ENCODE measurements at regions not wholly inside any gene's neighbourhood (a gene's known extent, or its start where the extent isn't known, plus 50 kb on each side); places are given as distances from the start of the nearest gene placed in this dataset.

- no peak overlapping the region for H3K27ac ChIP-seq
- no peaks in the 10 kb centered on the region for H3K4me1 ChIP-seq
- peaks cover 0 to 28% (median 6%) of the 10 kb centered on the region in 7 donors for H3K27me3 ChIP-seq
- intact Hi-C loops (cut with DNase I), result loop anchor here in 1 of 10 donors (10.0 kb wide), 1 partner anchor 62 kb away; no protein-coding TSS in a partner anchor
- ATAC-seq (no peak), DNase-seq (no peak)
- no peaks in the 10 kb centered on the region for H3K36me3 ChIP-seq
- H3K9me3 ChIP-seq, result no peaks in the 10 kb centered on the region
- no peak overlapping the region for H3K4me3 ChIP-seq
- TF ChIP-seq CTCF (IDR thresholded peaks at IDR 0.05), result no peak
- WGBS, 2 donors, result 26 to 47% methylated on average over 6 of the region's 6 CpGs
Observed at GRCh38 chr18:26783170-26783569, 82.3 kb downstream of the AQP4 start.

GRCh38 chr18:26780520-26781325 lies 84.8 kb downstream of the AQP4 start:
- H3K36me3 ChIP-seq, result no peaks in the 10 kb centered on the region
- no peaks in the 10 kb centered on the region for H3K4me1 ChIP-seq
- ATAC-seq, result no peak
- no peak overlapping the region for H3K4me3 ChIP-seq
- H3K27me3 ChIP-seq, result peaks cover 0 to 37% (median 10%) of the 10 kb centered on the region in 7 donors
- DNase-seq, result no peak
- H3K27ac ChIP-seq, result no peak overlapping the region
- intact Hi-C loops (cut with DNase I), result loop anchor here in 1 of 10 donors (10.0 kb wide), 1 partner anchor 64 kb away; no protein-coding TSS in a partner anchor
- TF ChIP-seq CTCF (IDR thresholded peaks at IDR 0.05), result no peak
- no peaks in the 10 kb centered on the region for H3K9me3 ChIP-seq
- 64 to 76% methylated on average over 5 of the region's 5 CpGs for WGBS, 2 donors

- Histone ChIP-seq H3K4me3 (no peak overlapping the region), H3K4me1 (no peaks in the 10 kb centered on the region), H3K36me3 (no peaks in the 10 kb centered on the region), H3K27ac (no peak overlapping the region), H3K27me3 (peaks cover 0 to 46% (median 15%) of the 10 kb centered on the region in 7 donors), H3K9me3 (no peaks in the 10 kb centered on the region)
- intact Hi-C loops (cut with DNase I), result loop anchor here in 4 of 10 donors (10.0 kb wide), 3 partner anchors 153 to 473 kb away; no protein-coding TSS in a partner anchor
- TF ChIP-seq CTCF (IDR thresholded peaks at IDR 0.05), result no peak
- no peak for ATAC-seq
- DNase-seq, result no peak
Observed at GRCh38 chr18:26778054-26778393, 87.5 kb downstream of the AQP4 start.

- ATAC-seq (no peak), DNase-seq (no peak)
- 31 to 37% methylated on average over 7 of the region's 7 CpGs for WGBS, 2 donors
- H3K27me3 ChIP-seq, result peaks cover 0 to 48% (median 15%) of the 10 kb centered on the region in 7 donors
- no peak overlapping the region for H3K4me3 ChIP-seq
- no peak overlapping the region for H3K27ac ChIP-seq
- H3K9me3 ChIP-seq, result no peaks in the 10 kb centered on the region
- intact Hi-C loops (cut with DNase I), result loop anchor here in 4 of 10 donors (10.0 kb wide), 3 partner anchors 153 to 473 kb away; no protein-coding TSS in a partner anchor
- no peaks in the 10 kb centered on the region for H3K36me3 ChIP-seq
- TF ChIP-seq CTCF (IDR thresholded peaks at IDR 0.05), result no peak
- no peaks in the 10 kb centered on the region for H3K4me1 ChIP-seq
Observed at GRCh38 chr18:26777351-26778053, 88.0 kb downstream of the AQP4 start.
